HCT116 (cell line): ENCODE measurements at regions not wholly inside any gene's neighbourhood (a gene's known extent, or its start where the extent isn't known, plus 50 kb on each side); places are given as distances from the start of the nearest gene placed in this dataset.

Source experiments
- CBX3 ChIP-seq: IDR thresholded peaks from 2 replicates; pipeline ENCODE4 v1.6.1; 2012; ENCODE audit warnings: low read depth
- EGR1 ChIP-seq: IDR thresholded peaks from 2 replicates; pipeline ENCODE4 v1.6.1; 2012; ENCODE audit warnings: low read depth
- EZH2 ChIP-seq: fragments of 200-600 bp; sonication (generic); IDR thresholded peaks from 2 replicates; pipeline ENCODE4 v1.6.1; 2017; ENCODE audit warnings: antibody characterized with exemption, mixed run types
- EZH2phosphoT487 ChIP-seq: fragments of 200-600 bp; IDR thresholded peaks from 2 replicates; pipeline ENCODE4 v1.6.1; 2018; ENCODE audit warnings: antibody characterized with exemption, borderline replicate concordance
- JUND ChIP-seq: IDR thresholded peaks from 2 replicates; pipeline ENCODE4 v1.6.1; 2012
- POLR2A ChIP-seq: IDR thresholded peaks from 2 replicates; pipeline ENCODE4 v1.7.0; 2011; ENCODE audit warnings: borderline replicate concordance; ENCODE audit not compliant: insufficient read depth, insufficient read length; ENCODE audit errors: extremely low read depth
- SP1 ChIP-seq: IDR thresholded peaks from 2 replicates; pipeline ENCODE4 v1.6.1; 2012; ENCODE audit warnings: low read depth
- ZFX ChIP-seq: fragments of 450-650 bp; IDR thresholded peaks from 2 replicates; pipeline ENCODE4 v1.6.1; 2017
- ZNF274 ChIP-seq: fragments of 200-500 bp; sonication (Bioruptor generic); IDR thresholded peaks from 2 replicates; pipeline ENCODE4 v1.6.1; 2014; ENCODE audit warnings: mild to moderate bottlenecking, low read depth, low read length, inconsistent platforms
- TF ChIP-seq, protein P1 (sequence below), 3 experiments: fragments of 200-600 bp in 1 of 3; sonication (generic) in 1 of 3; IDR thresholded peaks in 2 of 3; conservative IDR thresholded peaks in 1 of 3; 2 replicates each; pipeline ENCODE4 v1.5.1; 2012 to 2017; ENCODE audit warnings: low read depth in 2 of 3, low read length in 2 of 3, antibody characterized with exemption in 1 of 3, borderline replicate concordance in 1 of 3, control low read depth in 1 of 3, mild to moderate bottlenecking in 1 of 3, mixed read lengths in 1 of 3, mixed run types in 1 of 3, moderate library complexity in 1 of 3; ENCODE audit not compliant: insufficient read depth in 1 of 3
- TF ChIP-seq, protein P2 (sequence below): IDR thresholded peaks from 2 replicates; pipeline ENCODE4 v1.6.1; 2012
- TF ChIP-seq, protein P3 (sequence below): IDR thresholded peaks from 2 replicates; pipeline ENCODE4 v1.6.1; 2011; ENCODE audit warnings: mild to moderate bottlenecking, low read length, moderate library complexity; ENCODE audit not compliant: insufficient replicate concordance; ENCODE audit errors: extremely low read depth

DNA sequence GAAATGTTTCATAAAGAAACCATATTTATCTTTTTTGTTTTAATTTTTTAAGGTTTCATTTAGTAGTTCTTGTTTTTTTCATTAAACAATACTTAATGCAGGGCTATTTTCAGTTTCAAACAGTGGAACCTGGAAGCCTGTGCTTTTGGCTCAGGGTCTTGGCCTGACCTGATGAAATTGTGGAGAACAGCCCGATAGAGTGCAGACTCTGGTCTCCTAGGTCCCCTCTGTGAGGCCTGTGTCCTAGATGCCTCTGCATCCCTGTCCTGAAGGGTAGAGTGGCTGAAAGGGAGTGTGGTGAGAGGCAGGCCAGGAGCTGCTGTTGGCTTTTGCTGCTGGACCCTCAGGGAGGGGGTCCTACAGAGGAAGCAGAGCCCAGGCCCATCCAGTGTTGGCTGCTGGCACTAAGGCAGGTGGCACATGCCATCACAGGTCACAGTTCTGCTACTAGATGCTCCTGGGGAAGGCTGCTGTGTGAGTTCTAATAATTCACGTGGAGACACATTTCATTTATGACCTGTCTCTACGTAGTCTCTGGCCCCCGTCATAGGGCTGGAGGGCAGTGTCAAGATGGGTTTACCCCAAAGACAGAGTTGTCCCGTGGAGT lies 201.0 kb upstream of the COPS8 start:
- no peak for TF ChIP-seq EGR1
- TF ChIP-seq EZH2: no peak
- TF ChIP-seq, protein P1, sequence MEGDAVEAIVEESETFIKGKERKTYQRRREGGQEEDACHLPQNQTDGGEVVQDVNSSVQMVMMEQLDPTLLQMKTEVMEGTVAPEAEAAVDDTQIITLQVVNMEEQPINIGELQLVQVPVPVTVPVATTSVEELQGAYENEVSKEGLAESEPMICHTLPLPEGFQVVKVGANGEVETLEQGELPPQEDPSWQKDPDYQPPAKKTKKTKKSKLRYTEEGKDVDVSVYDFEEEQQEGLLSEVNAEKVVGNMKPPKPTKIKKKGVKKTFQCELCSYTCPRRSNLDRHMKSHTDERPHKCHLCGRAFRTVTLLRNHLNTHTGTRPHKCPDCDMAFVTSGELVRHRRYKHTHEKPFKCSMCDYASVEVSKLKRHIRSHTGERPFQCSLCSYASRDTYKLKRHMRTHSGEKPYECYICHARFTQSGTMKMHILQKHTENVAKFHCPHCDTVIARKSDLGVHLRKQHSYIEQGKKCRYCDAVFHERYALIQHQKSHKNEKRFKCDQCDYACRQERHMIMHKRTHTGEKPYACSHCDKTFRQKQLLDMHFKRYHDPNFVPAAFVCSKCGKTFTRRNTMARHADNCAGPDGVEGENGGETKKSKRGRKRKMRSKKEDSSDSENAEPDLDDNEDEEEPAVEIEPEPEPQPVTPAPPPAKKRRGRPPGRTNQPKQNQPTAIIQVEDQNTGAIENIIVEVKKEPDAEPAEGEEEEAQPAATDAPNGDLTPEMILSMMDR (IDR thresholded peaks at IDR 0.05 in 2 of 3, conservative IDR thresholded peaks at IDR 0.05 in 1 of 3; ENCODE audit: borderline replicate concordance in 1 of 3, insufficient read depth in 1 of 3, low read depth in 2 of 3, low read length in 2 of 3): no peak
- no peak for TF ChIP-seq ZFX
- TF ChIP-seq CBX3: no peak
- TF ChIP-seq POLR2A: no peak
- no peak for TF ChIP-seq ZNF274
- TF ChIP-seq EZH2phosphoT487: no peak
- TF ChIP-seq, protein P2, sequence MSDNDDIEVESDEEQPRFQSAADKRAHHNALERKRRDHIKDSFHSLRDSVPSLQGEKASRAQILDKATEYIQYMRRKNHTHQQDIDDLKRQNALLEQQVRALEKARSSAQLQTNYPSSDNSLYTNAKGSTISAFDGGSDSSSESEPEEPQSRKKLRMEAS: no peak
- TF ChIP-seq JUND: no peak
- no peak for TF ChIP-seq SP1
- TF ChIP-seq, protein P3, sequence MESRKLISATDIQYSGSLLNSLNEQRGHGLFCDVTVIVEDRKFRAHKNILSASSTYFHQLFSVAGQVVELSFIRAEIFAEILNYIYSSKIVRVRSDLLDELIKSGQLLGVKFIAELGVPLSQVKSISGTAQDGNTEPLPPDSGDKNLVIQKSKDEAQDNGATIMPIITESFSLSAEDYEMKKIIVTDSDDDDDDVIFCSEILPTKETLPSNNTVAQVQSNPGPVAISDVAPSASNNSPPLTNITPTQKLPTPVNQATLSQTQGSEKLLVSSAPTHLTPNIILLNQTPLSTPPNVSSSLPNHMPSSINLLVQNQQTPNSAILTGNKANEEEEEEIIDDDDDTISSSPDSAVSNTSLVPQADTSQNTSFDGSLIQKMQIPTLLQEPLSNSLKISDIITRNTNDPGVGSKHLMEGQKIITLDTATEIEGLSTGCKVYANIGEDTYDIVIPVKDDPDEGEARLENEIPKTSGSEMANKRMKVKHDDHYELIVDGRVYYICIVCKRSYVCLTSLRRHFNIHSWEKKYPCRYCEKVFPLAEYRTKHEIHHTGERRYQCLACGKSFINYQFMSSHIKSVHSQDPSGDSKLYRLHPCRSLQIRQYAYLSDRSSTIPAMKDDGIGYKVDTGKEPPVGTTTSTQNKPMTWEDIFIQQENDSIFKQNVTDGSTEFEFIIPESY: no peak
